Cardiac fibroblast (primary cell): ENCODE measurements at regions not wholly inside any gene's neighbourhood (a gene's known extent, or its start where the extent isn't known, plus 50 kb on each side); places are given as distances from the start of the nearest gene placed in this dataset.

Experiments used
- DNase-seq, 2 donors: peaks; one replicate each; pipeline versions ENCODE4 v3.0.0 to v3.0.0-alpha.2; 2010; ENCODE audit warnings: low read depth in 2 of 2
- H3K4me3 ChIP-seq, 2 donors: replicated peaks in 1 of 2; 1 replicate in 1 of 2; 2 replicates in 1 of 2; pipeline ENCODE4 v1.5.1; 2011; ENCODE audit warnings: low read depth in 2 of 2, low read length in 2 of 2, mild to moderate bottlenecking in 2 of 2, moderate library complexity in 1 of 2
- TF ChIP-seq, protein P1 (sequence below): IDR thresholded peaks from one replicate; pipeline ENCODE4 v1.5.1; 2011; ENCODE audit warnings: low read depth, mild to moderate bottlenecking, low read length, inconsistent platforms

DNA sequence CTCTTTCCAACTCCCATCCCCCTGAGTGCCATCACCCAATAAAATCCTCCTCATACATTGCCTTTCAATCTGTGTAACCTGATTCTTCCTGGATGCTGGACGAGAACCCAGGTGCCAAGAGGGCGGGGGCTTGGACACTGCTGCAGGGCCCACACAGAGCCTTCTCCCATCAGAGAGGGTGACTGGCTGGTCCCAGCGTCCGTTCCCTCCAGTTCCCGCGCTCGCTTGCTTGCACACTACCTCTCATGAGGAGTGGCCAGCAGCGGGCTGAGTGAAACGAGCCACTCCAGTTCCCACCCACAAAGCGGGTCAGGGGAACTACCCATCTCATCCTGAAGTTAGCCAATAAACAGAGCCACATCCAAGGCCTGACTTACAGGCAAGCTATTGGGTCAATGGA lies 602.6 kb upstream of the ADAMTS16 start:
- no peak for DNase-seq
- TF ChIP-seq, protein P1, sequence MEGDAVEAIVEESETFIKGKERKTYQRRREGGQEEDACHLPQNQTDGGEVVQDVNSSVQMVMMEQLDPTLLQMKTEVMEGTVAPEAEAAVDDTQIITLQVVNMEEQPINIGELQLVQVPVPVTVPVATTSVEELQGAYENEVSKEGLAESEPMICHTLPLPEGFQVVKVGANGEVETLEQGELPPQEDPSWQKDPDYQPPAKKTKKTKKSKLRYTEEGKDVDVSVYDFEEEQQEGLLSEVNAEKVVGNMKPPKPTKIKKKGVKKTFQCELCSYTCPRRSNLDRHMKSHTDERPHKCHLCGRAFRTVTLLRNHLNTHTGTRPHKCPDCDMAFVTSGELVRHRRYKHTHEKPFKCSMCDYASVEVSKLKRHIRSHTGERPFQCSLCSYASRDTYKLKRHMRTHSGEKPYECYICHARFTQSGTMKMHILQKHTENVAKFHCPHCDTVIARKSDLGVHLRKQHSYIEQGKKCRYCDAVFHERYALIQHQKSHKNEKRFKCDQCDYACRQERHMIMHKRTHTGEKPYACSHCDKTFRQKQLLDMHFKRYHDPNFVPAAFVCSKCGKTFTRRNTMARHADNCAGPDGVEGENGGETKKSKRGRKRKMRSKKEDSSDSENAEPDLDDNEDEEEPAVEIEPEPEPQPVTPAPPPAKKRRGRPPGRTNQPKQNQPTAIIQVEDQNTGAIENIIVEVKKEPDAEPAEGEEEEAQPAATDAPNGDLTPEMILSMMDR = no peak
- H3K4me3 ChIP-seq = no peak overlapping the region

- TF ChIP-seq, protein P1 = no peak
These were observed 599.6 kb upstream of the ADAMTS16 start for GRCh38 chr5:4540375-4541173.

DNA sequence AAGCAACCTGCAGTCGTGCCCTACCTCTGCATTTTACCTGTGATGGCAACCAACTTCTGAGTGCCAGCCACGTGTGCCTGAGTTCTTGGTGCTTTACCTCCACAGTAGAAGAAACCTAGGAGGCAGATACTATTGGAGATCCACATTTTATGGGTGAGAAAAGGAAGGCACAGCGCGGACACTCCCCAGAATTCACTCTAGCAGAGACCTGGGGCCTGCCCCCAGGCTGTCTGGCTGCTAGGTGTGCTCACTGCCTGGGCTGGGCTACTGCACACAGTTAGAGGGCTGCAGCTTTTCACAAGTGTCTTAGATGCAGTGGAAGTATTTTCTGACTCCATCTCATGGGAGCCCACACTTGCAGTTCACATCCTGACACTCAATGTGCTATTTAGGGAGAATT lies 598.8 kb upstream of the ADAMTS16 start:
- DNase-seq = no peak
- no peak overlapping the region for H3K4me3 ChIP-seq
- TF ChIP-seq, protein P1 = no peak

More at GRCh38 chr5:4540375-4541173, 599.6 kb upstream of the ADAMTS16 start:
- no peak overlapping the region for H3K4me3 ChIP-seq
- DNase-seq = no peak

DNA sequence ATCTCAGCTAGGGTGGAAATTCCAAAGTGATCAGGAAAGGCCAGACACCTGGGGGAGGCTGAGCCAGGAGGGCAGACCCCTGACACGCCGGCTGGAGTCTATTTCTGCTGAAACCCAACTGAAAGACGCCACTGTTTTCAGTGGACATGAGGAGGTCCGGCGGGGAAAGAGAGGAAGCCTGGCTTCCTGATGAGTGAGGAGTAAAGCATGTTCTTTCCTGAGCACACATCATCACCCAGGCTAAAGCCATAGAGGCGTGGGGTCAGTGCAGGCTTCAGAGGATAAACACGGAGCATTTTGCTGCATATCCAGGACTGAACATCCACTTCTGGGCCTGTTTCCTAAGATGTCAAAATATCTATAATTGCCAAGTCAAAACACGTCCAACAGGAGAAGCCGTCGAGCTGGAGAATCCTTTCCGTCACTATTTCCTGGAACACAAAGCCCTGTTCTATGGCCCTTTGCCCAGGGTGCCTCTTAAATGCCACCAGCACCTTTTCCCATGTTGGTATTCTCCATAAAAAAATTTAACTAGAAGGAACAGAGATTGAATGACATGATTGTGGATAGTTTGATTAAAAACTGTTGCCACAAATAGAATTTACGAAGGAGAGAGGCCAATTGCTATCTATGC lies 597.9 kb upstream of the ADAMTS16 start:
- TF ChIP-seq, protein P1 = no peak
- DNase-seq = no peak
- H3K4me3 ChIP-seq = no peak overlapping the region

- TF ChIP-seq, protein P1 = no peak
- no peak overlapping the region for H3K4me3 ChIP-seq
- no peak for DNase-seq
These were observed 596.0 kb upstream of the ADAMTS16 start for GRCh38 chr5:4544049-4544670.

- TF ChIP-seq, protein P1 = no peak
- H3K4me3 ChIP-seq = no peak overlapping the region
These were observed 592.6 kb upstream of the ADAMTS16 start for GRCh38 chr5:4547547-4547946.

More at GRCh38 chr5:4547547-4547946, 592.6 kb upstream of the ADAMTS16 start:
- no peak for DNase-seq
